Activated CD8-positive, alpha-beta memory T cell treated with anti-CD3 and anti-CD28 coated beads, Interleukin-2, amount 50 U/mL, for 1 hour (primary cell): ENCODE measurements at regions not wholly inside any gene's neighbourhood (a gene's known extent, or its start where the extent isn't known, plus 50 kb on each side); places are given as distances from the start of the nearest gene placed in this dataset.
"Not testable (repeated sequence)": the region's sequence is repeated elsewhere in the genome, so short reads cannot be mapped to it uniquely, and the experiment has no call there.

Experiments
- DNase-seq: peaks from one replicate; pipeline ENCODE4 v3.0.0-alpha.2; 2020; ENCODE audit errors: extremely low read depth

- DNase-seq, result no peak
Observed at GRCh38 chr14:58752771-58753201, 115.0 kb downstream of the DACT1 start.

- no peak for DNase-seq
Observed at GRCh38 chr14:58755031-58755925, 117.5 kb downstream of the DACT1 start.

GRCh38 chr14:58760121-58760520 lies 122.4 kb downstream of the DACT1 start:
- DNase-seq, result no peak

GRCh38 chr14:58762629-58763028 lies 124.9 kb downstream of the DACT1 start:
- DNase-seq, result no peak

GRCh38 chr14:58763210-58763609 lies 125.4 kb downstream of the DACT1 start:
- DNase-seq, result no peak

- no peak for DNase-seq
Observed at GRCh38 chr14:58765418-58765831, 127.7 kb downstream of the DACT1 start.

- no peak for DNase-seq
Observed at GRCh38 chr14:58765843-58766242, 128.1 kb downstream of the DACT1 start.

GRCh38 chr14:58769011-58769643 lies 131.4 kb downstream of the DACT1 start:
- no peak for DNase-seq

GRCh38 chr14:58769771-58770170 lies 132.0 kb downstream of the DACT1 start:
- DNase-seq, result no peak

- DNase-seq, result no peak
Observed at GRCh38 chr14:58770491-58770982, 132.8 kb downstream of the DACT1 start.

GRCh38 chr14:58771016-58771415 lies 133.3 kb downstream of the DACT1 start:
- no peak for DNase-seq

GRCh38 chr14:58772116-58772515 lies 134.4 kb downstream of the DACT1 start:
- no peak for DNase-seq

GRCh38 chr14:58772794-58773620 lies 135.2 kb downstream of the DACT1 start:
- no peak for DNase-seq

GRCh38 chr14:58774531-58774930 lies 136.8 kb downstream of the DACT1 start:
- DNase-seq, result no peak

- not testable (repeated sequence) for DNase-seq
Observed at GRCh38 chr14:58775130-58775529, 137.4 kb downstream of the DACT1 start.

- no peak for DNase-seq
Observed at GRCh38 chr14:58776516-58776915, 138.8 kb downstream of the DACT1 start.

GRCh38 chr14:58777541-58777979 lies 139.8 kb downstream of the DACT1 start:
- DNase-seq, result no peak

GRCh38 chr14:58778202-58778601 lies 140.4 kb downstream of the DACT1 start:
- DNase-seq, result no peak

- DNase-seq, result no peak
Observed at GRCh38 chr14:58779376-58779775, 141.6 kb downstream of the DACT1 start.

- no peak for DNase-seq
Observed at GRCh38 chr14:58780185-58780584, 142.4 kb downstream of the DACT1 start.

- DNase-seq, result no peak
Observed at GRCh38 chr14:58780605-58781004, 142.8 kb downstream of the DACT1 start.

GRCh38 chr14:58782011-58782410 lies 144.2 kb downstream of the DACT1 start:
- no peak for DNase-seq
